Stomach smooth muscle (tissue), 2 donors: ENCODE measurements at regions not wholly inside any gene's neighbourhood (a gene's known extent, or its start where the extent isn't known, plus 50 kb on each side); places are given as distances from the start of the nearest gene placed in this dataset.

Source experiments
- H3K27ac ChIP-seq: one replicate; pipeline ENCODE4 v1.7.0; 2013; ENCODE audit warnings: mild to moderate bottlenecking, low read length, inconsistent platforms
- H3K27me3 ChIP-seq, 2 donors: one replicate each; pipeline ENCODE4 v1.7.0; 2013; ENCODE audit warnings: low read length in 2 of 2; ENCODE audit not compliant: insufficient read depth in 2 of 2, control insufficient read depth in 1 of 2
- H3K36me3 ChIP-seq, 2 donors: one replicate each; pipeline ENCODE4 v1.7.0; 2013; ENCODE audit warnings: low read length in 2 of 2; ENCODE audit not compliant: control insufficient read depth in 2 of 2, insufficient read depth in 2 of 2
- H3K4me1 ChIP-seq: one replicate; pipeline ENCODE4 v1.7.0; 2013; ENCODE audit warnings: low read length; ENCODE audit not compliant: control insufficient read depth, insufficient read depth
- H3K4me3 ChIP-seq, 2 donors: one replicate each; pipeline ENCODE4 v1.7.0; 2013; ENCODE audit warnings: low read length in 2 of 2
- H3K9ac ChIP-seq, 2 donors: one replicate each; pipeline ENCODE4 v1.7.0; 2013; ENCODE audit warnings: low read length in 2 of 2, mild to moderate bottlenecking in 1 of 2
- H3K9me3 ChIP-seq, 2 donors: one replicate each; pipeline ENCODE4 v1.7.0; 2013; ENCODE audit warnings: low read length in 2 of 2; ENCODE audit not compliant: control insufficient read depth in 2 of 2
- donor health status: healthy.
- donor health status: Pancreatic carcinoma.

- Histone ChIP-seq H3K27ac (no peak overlapping the region), H3K4me1 (no peaks in the 10 kb centered on the region), H3K36me3 (no peaks in the 10 kb centered on the region), H3K27me3 (no peaks in the 10 kb centered on the region), H3K9me3 (no peaks in the 10 kb centered on the region), H3K9ac (no peak overlapping the region), H3K4me3 (no peak overlapping the region)
These were observed 157.4 kb downstream of the HS3ST1 start for GRCh38 chr4:11271263-11271662.

- Histone ChIP-seq H3K4me1 (no peaks in the 10 kb centered on the region), H3K9ac (no peak overlapping the region), H3K9me3 (no peaks in the 10 kb centered on the region), H3K36me3 (no peaks in the 10 kb centered on the region), H3K4me3 (no peak overlapping the region), H3K27me3 (no peaks in the 10 kb centered on the region), H3K27ac (no peak overlapping the region)
These were observed 160.5 kb downstream of the HS3ST1 start for GRCh38 chr4:11268149-11268548.

GRCh38 chr4:11264841-11265240 is 163.9 kb downstream of the HS3ST1 start:
- H3K9me3 ChIP-seq: no peaks in the 10 kb centered on the region
- no peaks in the 10 kb centered on the region for H3K27me3 ChIP-seq
- no peaks in the 10 kb centered on the region for H3K36me3 ChIP-seq
- no peak overlapping the region for H3K9ac ChIP-seq
- H3K27ac ChIP-seq: no peak overlapping the region
- H3K4me3 ChIP-seq: no peak overlapping the region
- no peaks in the 10 kb centered on the region for H3K4me1 ChIP-seq

- Histone ChIP-seq H3K27me3 (no peaks in the 10 kb centered on the region), H3K36me3 (no peaks in the 10 kb centered on the region), H3K4me3 (no peak overlapping the region), H3K9ac (no peak overlapping the region), H3K27ac (no peak overlapping the region), H3K4me1 (no peaks in the 10 kb centered on the region), H3K9me3 (no peaks in the 10 kb centered on the region)
These were observed 164.3 kb downstream of the HS3ST1 start for GRCh38 chr4:11264346-11264745.

GRCh38 chr4:11263208-11263607 is 165.5 kb downstream of the HS3ST1 start:
- Histone ChIP-seq H3K9me3 (no peaks in the 10 kb centered on the region), H3K27ac (no peak overlapping the region), H3K4me1 (no peaks in the 10 kb centered on the region), H3K27me3 (no peaks in the 10 kb centered on the region), H3K9ac (no peak overlapping the region), H3K4me3 (no peak overlapping the region), H3K36me3 (no peaks in the 10 kb centered on the region)

GRCh38 chr4:11261066-11261850 is 167.4 kb downstream of the HS3ST1 start:
- no peaks in the 10 kb centered on the region for H3K4me1 ChIP-seq
- no peak overlapping the region for H3K27ac ChIP-seq
- no peak overlapping the region for H3K9ac ChIP-seq
- no peaks in the 10 kb centered on the region for H3K36me3 ChIP-seq
- H3K9me3 ChIP-seq: no peaks in the 10 kb centered on the region
- no peaks in the 10 kb centered on the region for H3K27me3 ChIP-seq
- no peak overlapping the region for H3K4me3 ChIP-seq

GRCh38 chr4:11259837-11260236 is 168.9 kb downstream of the HS3ST1 start:
- Histone ChIP-seq H3K4me1 (no peaks in the 10 kb centered on the region), H3K36me3 (no peaks in the 10 kb centered on the region), H3K27me3 (no peaks in the 10 kb centered on the region), H3K4me3 (no peak overlapping the region), H3K9ac (no peak overlapping the region), H3K27ac (no peak overlapping the region), H3K9me3 (no peaks in the 10 kb centered on the region)

- H3K9me3 ChIP-seq: no peaks in the 10 kb centered on the region
- H3K27ac ChIP-seq: no peak overlapping the region
- no peaks in the 10 kb centered on the region for H3K27me3 ChIP-seq
- no peak overlapping the region for H3K4me3 ChIP-seq
- H3K9ac ChIP-seq: no peak overlapping the region
- H3K36me3 ChIP-seq: no peaks in the 10 kb centered on the region
- no peaks in the 10 kb centered on the region for H3K4me1 ChIP-seq
These were observed 176.5 kb downstream of the HS3ST1 start for GRCh38 chr4:11252149-11252548.

GRCh38 chr4:11250510-11250909 is 178.2 kb downstream of the HS3ST1 start:
- Histone ChIP-seq H3K9ac (no peak overlapping the region), H3K4me1 (no peaks in the 10 kb centered on the region), H3K36me3 (no peaks in the 10 kb centered on the region), H3K4me3 (no peak overlapping the region), H3K27me3 (no peaks in the 10 kb centered on the region), H3K9me3 (no peaks in the 10 kb centered on the region), H3K27ac (no peak overlapping the region)

GRCh38 chr4:11232015-11232414 is 196.7 kb downstream of the HS3ST1 start:
- no peaks in the 10 kb centered on the region for H3K36me3 ChIP-seq
- H3K4me3 ChIP-seq: no peak overlapping the region
- no peak overlapping the region for H3K9ac ChIP-seq
- no peaks in the 10 kb centered on the region for H3K27me3 ChIP-seq
- H3K4me1 ChIP-seq: no peaks in the 10 kb centered on the region
- H3K9me3 ChIP-seq: no peaks in the 10 kb centered on the region
- H3K27ac ChIP-seq: no peak overlapping the region

GRCh38 chr4:11230866-11231265 is 197.8 kb downstream of the HS3ST1 start:
- H3K27ac ChIP-seq: no peak overlapping the region
- H3K4me3 ChIP-seq: no peak overlapping the region
- no peaks in the 10 kb centered on the region for H3K9me3 ChIP-seq
- H3K4me1 ChIP-seq: no peaks in the 10 kb centered on the region
- no peak overlapping the region for H3K9ac ChIP-seq
- H3K36me3 ChIP-seq: no peaks in the 10 kb centered on the region
- H3K27me3 ChIP-seq: no peaks in the 10 kb centered on the region
